Esophagus squamous epithelium (tissue), 4 donors: ENCODE measurements at regions not wholly inside any gene's neighbourhood (a gene's known extent, or its start where the extent isn't known, plus 50 kb on each side); places are given as distances from the start of the nearest gene placed in this dataset.
"Not testable (repeated sequence)": the region's sequence is repeated elsewhere in the genome, so short reads cannot be mapped to it uniquely, and the experiment has no call there.

Experiments used
- POLR2A ChIP-seq, 4 donors: fragments of 450-650 bp; IDR thresholded peaks; one replicate each; pipeline ENCODE4 v1.6.1; 2017; ENCODE audit warnings: antibody characterized with exemption in 4 of 4, mild to moderate bottlenecking in 4 of 4, moderate library complexity in 3 of 4
- TF ChIP-seq, protein P1 (sequence below), 6 experiments: fragments of 450-650 bp in 4 of 6; fragments of 200-600 bp in 2 of 6; sonication (generic) in 2 of 6; IDR thresholded peaks; one replicate each; pipeline ENCODE4 v1.5.1; 2016 to 2019; ENCODE audit warnings: antibody characterized with exemption in 6 of 6, mild to moderate bottlenecking in 4 of 6, moderate library complexity in 4 of 6

GRCh38 chr11:3571752-3572151 lies 70.0 kb downstream of the ART5 start:
- TF ChIP-seq, protein P1, sequence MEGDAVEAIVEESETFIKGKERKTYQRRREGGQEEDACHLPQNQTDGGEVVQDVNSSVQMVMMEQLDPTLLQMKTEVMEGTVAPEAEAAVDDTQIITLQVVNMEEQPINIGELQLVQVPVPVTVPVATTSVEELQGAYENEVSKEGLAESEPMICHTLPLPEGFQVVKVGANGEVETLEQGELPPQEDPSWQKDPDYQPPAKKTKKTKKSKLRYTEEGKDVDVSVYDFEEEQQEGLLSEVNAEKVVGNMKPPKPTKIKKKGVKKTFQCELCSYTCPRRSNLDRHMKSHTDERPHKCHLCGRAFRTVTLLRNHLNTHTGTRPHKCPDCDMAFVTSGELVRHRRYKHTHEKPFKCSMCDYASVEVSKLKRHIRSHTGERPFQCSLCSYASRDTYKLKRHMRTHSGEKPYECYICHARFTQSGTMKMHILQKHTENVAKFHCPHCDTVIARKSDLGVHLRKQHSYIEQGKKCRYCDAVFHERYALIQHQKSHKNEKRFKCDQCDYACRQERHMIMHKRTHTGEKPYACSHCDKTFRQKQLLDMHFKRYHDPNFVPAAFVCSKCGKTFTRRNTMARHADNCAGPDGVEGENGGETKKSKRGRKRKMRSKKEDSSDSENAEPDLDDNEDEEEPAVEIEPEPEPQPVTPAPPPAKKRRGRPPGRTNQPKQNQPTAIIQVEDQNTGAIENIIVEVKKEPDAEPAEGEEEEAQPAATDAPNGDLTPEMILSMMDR (IDR thresholded peaks at IDR 0.05) = not testable (repeated sequence)
- not testable (repeated sequence) for TF ChIP-seq POLR2A (IDR thresholded peaks at IDR 0.05)
